ENCODE measurements at regions not wholly inside any gene's neighbourhood (a gene's known extent, or its start where the extent isn't known, plus 50 kb on each side); places are given as distances from the start of the nearest gene placed in this dataset.

DNA sequence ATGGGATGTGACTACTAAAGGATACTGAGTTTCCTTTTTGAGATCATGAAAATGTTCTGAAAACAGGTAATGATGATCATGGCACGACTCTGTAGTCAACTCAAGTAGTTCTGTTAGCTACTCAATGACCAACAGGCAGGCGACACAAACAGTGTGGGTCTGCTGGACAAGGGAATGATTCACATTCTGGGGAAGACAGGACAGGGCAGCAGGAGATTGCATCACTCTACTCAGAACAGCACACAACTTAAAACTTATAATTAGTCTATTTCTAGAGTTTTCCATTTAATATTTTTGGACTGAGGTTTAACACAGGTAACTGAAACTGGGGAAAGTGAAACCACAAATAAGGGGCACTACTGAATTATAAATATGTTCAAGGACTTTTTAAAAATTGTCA lies 365.2 kb downstream of the PRDM5 start:
- TF ChIP-seq POLR2A (IDR thresholded peaks at IDR 0.05) = no peak
- no peak for TF ChIP-seq CTCF (IDR thresholded peaks at IDR 0.05)

All from right lobe of liver (tissue), 4 donors.